ENCODE measurements at regions not wholly inside any gene's neighbourhood (a gene's known extent, or its start where the extent isn't known, plus 50 kb on each side); places are given as distances from the start of the nearest gene placed in this dataset.

DNA sequence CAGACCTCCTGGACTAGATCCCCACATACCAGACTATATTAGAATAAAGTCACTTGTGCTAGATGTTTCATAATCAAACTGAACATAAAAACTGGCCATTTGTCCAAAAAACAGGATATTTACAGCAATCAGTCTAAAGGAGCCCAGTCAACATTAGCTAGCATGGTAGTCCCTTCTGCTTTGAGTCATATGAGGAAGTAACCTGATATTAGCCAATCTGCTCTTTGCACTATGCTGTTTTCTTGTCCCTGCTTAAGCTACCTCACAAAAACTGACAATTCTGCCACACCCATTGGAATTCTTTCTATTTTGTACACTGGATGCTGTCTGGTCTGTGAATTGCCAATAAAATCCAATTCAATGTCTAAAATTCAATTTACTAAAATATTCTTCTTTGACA, 1824.2 kb downstream of the OLFM4 start:
- no peak for ATAC-seq (replicated peaks in 6 of 8)
- in situ Hi-C loops (cut with MboI; ENCODE audit: low pct_unique_long_range_greater_than_20kb in 2 of 9, low sequenced_read_pairs in 9 of 9, unreplicated experiment in 9 of 9) = no loop called here
- no peak overlapping the region for H3K27ac ChIP-seq

DNA sequence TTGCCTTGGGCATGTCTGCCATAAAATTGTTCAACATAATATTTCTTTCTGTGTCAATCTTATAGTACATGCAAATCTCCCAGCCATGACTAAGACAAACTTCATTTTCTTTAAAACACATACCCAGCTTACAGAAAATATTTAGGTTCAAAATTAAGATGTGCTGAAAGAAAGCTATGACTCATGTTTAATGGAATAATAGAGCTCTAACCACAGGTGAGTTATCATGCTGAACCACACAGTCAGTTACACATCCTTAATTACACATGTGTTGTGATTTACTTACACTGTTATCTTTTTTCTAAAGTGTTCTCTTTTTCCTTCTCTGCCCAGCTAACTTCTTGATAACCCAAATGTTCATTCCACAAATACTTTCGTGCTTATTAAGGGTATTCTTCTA, 1831.2 kb downstream of the OLFM4 start:
- in situ Hi-C loops (cut with MboI; ENCODE audit: low pct_unique_long_range_greater_than_20kb in 2 of 9, low sequenced_read_pairs in 9 of 9, unreplicated experiment in 9 of 9) = no loop called here
- H3K4me3 ChIP-seq = no peak overlapping the region
- no peak overlapping the region for H3K27ac ChIP-seq
- no peaks in the 10 kb centered on the region for H3K4me1 ChIP-seq (replicated peaks in 1 of 2)
- no peak for ATAC-seq (replicated peaks in 6 of 8)
- WGBS, 10 experiments = 0 to 100% (median 40%) methylated on average over 1 of the region's 1 CpG; no CpG with 5 or more reads in 2 of the 10 experiments

More for the DNA sequence above, 1824.2 kb downstream of the OLFM4 start:
- H3K4me1 ChIP-seq (replicated peaks in 1 of 2) = no peaks in the 10 kb centered on the region
- H3K4me3 ChIP-seq = no peak overlapping the region

DNA sequence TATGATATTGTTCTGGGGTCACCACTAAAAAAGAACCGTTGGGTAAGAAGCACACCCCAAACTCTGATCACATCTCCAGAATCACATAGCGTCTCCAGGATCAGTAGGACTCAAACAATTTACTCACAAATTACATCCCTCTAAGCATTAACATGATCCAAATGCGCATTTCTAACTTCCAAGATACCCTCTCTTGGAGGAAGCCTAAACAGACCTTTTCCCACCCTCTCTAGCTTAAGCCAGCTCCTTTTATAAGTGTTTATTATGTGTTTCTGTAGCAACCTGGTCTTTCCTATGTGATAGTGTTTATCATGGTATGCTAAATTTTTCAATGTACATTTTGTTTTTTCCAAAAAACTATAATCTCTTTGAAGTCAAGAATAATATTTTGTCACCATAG, 1846.5 kb downstream of the OLFM4 start:
- ATAC-seq (replicated peaks in 6 of 8) = no peak
- in situ Hi-C loops (cut with MboI; ENCODE audit: low pct_unique_long_range_greater_than_20kb in 2 of 9, low sequenced_read_pairs in 9 of 9, unreplicated experiment in 9 of 9) = no loop called here
- H3K27ac ChIP-seq = no peak overlapping the region
- H3K4me1 ChIP-seq (replicated peaks in 1 of 2) = no peaks in the 10 kb centered on the region
- 0 to 100% (median 50%) methylated on average over 1 to 3 of the region's 3 CpGs; no CpG with 5 or more reads in 1 of the 10 experiments for WGBS, 10 experiments
- H3K4me3 ChIP-seq = no peak overlapping the region

DNA sequence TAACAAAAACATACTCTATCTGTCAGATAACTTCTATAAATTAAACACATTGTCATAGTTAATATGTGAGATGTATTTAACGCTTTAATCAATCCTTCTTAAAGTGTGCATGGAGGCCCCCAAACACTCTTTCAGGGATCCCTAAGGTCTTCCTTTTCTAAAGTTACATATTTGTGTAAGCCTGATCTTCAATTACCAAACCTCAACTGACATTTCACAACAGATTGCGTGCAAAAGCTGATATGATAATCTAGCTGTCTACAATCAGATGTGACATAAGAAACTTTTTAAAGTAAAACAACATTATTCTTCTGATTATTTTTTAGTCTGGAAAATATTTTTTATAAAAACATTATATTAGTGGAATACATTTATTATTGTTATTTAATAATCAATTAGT, 1850.4 kb downstream of the OLFM4 start:
- ATAC-seq (replicated peaks in 6 of 8) = no peak
- in situ Hi-C loops (cut with MboI; ENCODE audit: low pct_unique_long_range_greater_than_20kb in 2 of 9, low sequenced_read_pairs in 9 of 9, unreplicated experiment in 9 of 9) = no loop called here
- Histone ChIP-seq H3K4me3 (no peak overlapping the region), H3K27ac (no peak overlapping the region), H3K4me1 (replicated peaks in 1 of 2) (no peaks in the 10 kb centered on the region)
- 0 to 100% (median 60%) methylated on average over 1 to 2 of the region's 2 CpGs; no CpG with 5 or more reads in 2 of the 10 experiments for WGBS, 10 experiments

DNA sequence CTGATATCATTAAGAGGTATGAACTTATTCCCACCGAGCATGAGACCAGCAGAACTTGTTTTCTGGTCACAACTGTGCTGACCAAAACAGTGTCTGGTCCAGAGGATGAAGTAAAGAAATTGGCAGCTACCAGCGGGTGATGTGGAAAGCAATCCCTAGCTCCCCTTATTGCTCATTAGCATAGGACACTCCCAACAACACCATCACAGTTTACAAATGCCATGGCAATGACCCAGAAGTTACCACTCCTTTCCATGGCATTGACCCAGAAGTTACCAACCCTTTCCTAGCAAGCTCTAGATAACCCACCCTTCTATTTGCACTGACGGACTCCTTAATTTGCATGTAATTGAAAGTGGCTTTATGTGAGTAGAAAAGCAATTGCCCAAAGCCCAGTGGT, 1856.1 kb downstream of the OLFM4 start:
- H3K4me3 ChIP-seq = no peak overlapping the region
- 19 to 83% (median 62%) methylated on average over 1 to 3 of the region's 3 CpGs; no CpG with 5 or more reads in 1 of the 10 experiments for WGBS, 10 experiments
- peak in 4 of 8 experiments; percentile 27 to 82 (median 60) for ATAC-seq (replicated peaks in 6 of 8)
- H3K4me1 ChIP-seq (replicated peaks in 1 of 2) = no peaks in the 10 kb centered on the region
- H3K27ac ChIP-seq = no peak overlapping the region
- in situ Hi-C loops (cut with MboI; ENCODE audit: low pct_unique_long_range_greater_than_20kb in 2 of 9, low sequenced_read_pairs in 9 of 9, unreplicated experiment in 9 of 9) = no loop called here

DNA sequence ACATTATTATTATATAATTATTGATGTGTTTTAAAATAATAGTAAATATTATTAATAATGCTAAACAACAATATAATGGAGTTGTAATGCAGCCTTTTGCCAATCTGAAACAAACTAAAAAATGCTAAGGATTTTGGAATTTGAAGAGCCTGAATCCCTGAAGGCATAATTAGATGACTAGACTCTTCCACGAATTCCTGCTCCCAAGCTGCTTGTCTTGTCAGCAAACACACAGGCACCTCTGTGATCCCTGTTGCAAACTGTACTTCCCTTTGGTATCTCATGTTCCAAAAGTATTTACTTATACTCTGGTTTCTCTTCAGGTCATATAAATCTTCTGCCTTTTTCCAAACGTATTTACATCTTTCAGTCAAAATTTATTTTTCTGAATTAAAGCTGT, 1862.4 kb downstream of the OLFM4 start:
- 0 to 92% (median 72%) methylated on average over 1 to 2 of the region's 2 CpGs; no CpG with 5 or more reads in 1 of the 10 experiments for WGBS, 10 experiments
- ATAC-seq (replicated peaks in 6 of 8) = no peak
- no peak overlapping the region for H3K4me3 ChIP-seq
- in situ Hi-C loops (cut with MboI; ENCODE audit: low pct_unique_long_range_greater_than_20kb in 2 of 9, low sequenced_read_pairs in 9 of 9, unreplicated experiment in 9 of 9) = no loop called here
- no peaks in the 10 kb centered on the region for H3K4me1 ChIP-seq (replicated peaks in 1 of 2)
- no peak overlapping the region for H3K27ac ChIP-seq

DNA sequence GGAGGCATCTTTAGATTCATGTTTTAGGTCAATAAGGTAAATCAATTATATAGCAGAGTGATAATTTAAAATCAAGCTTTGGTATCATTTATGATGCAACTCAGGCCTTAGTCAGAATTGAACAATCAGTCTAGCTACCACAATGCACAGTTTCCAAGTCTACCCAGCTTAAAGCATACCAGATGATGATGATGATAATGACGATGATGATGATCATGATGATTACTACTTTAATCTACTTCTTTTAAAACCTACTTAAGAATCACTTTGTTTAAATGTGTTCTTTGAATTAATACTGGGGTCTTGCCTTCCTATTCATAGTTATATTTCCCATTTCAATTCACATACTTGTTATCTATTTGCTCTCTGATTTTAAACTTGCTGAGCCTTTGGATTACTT, 1872.7 kb downstream of the OLFM4 start:
- no peak for ATAC-seq (replicated peaks in 6 of 8)
- Histone ChIP-seq H3K4me3 (no peak overlapping the region), H3K27ac (no peak overlapping the region), H3K4me1 (replicated peaks in 1 of 2) (no peaks in the 10 kb centered on the region)
- in situ Hi-C loops (cut with MboI; ENCODE audit: low pct_unique_long_range_greater_than_20kb in 2 of 9, low sequenced_read_pairs in 9 of 9, unreplicated experiment in 9 of 9) = no loop called here
- 0 to 100% (median 91%) methylated on average over 1 of the region's 1 CpG; no CpG with 5 or more reads in 1 of the 10 experiments for WGBS, 10 experiments

DNA sequence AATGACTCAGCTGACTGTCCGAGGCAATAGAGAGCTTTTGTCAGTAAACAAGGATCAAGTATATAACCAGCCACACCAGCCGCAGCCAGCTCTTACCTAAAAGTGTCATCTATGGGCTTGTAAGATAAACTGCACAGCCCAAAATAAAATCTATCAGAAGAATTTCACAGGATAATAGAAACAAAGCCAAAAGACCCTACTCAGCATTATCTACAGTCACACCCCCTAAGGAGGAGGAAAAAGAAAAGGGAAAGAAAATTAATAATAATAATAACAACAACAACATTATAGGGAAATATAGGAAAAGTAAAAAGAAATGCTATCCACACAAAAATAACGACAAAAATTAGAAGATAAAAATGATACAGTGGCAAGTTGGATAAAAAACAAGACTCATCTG, 1883.8 kb downstream of the OLFM4 start:
- in situ Hi-C loops (cut with MboI; ENCODE audit: low pct_unique_long_range_greater_than_20kb in 2 of 9, low sequenced_read_pairs in 9 of 9, unreplicated experiment in 9 of 9) = no loop called here
- Histone ChIP-seq H3K4me1 (replicated peaks in 1 of 2) (no peaks in the 10 kb centered on the region), H3K27ac (no peak overlapping the region), H3K4me3 (no peak overlapping the region)
- 0 to 91% (median 50%) methylated on average over 2 to 3 of the region's 3 CpGs; no CpG with 5 or more reads in 2 of the 10 experiments for WGBS, 10 experiments
- no peak for ATAC-seq (replicated peaks in 6 of 8)

DNA sequence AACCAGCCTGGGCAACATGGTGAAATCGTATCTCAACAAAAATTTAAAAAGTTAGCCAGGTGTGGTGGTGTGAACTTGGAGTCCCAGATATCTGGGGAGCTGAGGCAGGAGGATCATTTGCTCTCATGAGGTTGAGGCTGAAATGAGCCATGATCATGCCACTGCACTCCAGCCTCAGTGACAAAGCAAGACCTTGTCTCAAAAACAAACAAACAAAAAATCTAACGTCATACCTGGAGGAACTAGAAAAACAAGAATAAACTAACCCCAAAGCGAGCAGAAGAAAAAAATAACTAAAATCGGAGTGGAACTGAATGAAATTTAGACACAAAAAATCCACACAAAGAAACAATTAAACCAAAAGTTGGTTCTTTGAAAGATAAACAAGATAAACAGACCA, 1885.1 kb downstream of the OLFM4 start:
- Histone ChIP-seq H3K4me3 (no peak overlapping the region), H3K4me1 (replicated peaks in 1 of 2) (no peaks in the 10 kb centered on the region), H3K27ac (no peak overlapping the region)
- 23 to 100% (median 86%) methylated on average over 2 to 4 of the region's 4 CpGs for WGBS, 10 experiments
- in situ Hi-C loops (cut with MboI; ENCODE audit: low pct_unique_long_range_greater_than_20kb in 2 of 9, low sequenced_read_pairs in 9 of 9, unreplicated experiment in 9 of 9) = no loop called here
- ATAC-seq (replicated peaks in 6 of 8) = no peak

DNA sequence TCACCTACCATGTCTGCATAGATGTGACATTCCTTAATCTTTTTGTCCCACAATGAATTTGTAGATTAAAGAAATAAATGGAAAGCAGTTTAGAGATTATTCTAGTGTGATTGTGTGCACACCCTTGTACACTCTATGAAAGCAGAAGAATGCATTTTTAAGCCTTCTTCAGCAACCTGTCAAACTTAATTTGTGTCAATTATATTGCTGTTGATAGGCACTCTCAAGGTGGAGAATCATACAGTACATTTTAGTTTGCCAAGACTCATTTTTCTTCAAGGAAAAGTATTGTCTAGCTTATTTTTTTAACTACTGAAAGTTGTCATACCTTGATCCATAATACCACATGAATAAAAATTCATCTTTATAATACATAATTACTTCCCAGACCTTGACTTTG, 1898.9 kb downstream of the OLFM4 start:
- no peak for ATAC-seq (replicated peaks in 6 of 8)
- in situ Hi-C loops (cut with MboI; ENCODE audit: low pct_unique_long_range_greater_than_20kb in 2 of 9, low sequenced_read_pairs in 9 of 9, unreplicated experiment in 9 of 9) = no loop called here

DNA sequence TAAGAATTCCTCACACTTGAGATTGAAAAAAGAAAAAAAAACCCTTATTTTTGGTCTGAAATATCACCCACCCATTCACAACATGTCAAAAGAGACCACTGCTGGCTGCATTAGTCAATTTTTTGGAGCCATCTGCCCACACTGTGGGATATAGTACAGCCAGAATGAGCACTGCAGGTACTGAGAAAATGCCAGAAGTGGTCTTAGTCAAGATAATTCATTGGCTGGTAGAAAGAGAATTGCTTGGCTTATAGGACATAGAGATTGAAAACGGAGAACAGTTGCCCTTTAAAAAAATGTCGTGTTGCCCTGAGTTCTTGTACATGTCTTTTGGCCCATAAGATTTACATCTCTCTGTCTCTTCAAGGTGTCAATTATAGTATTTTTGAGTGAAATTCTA, 1899.5 kb downstream of the OLFM4 start:
- Histone ChIP-seq H3K4me3 (no peak overlapping the region), H3K27ac (no peak overlapping the region), H3K4me1 (replicated peaks in 1 of 2) (no peaks in the 10 kb centered on the region)
- in situ Hi-C loops (cut with MboI; ENCODE audit: low pct_unique_long_range_greater_than_20kb in 2 of 9, low sequenced_read_pairs in 9 of 9, unreplicated experiment in 9 of 9) = no loop called here
- ATAC-seq (replicated peaks in 6 of 8) = no peak
- 7 to 100% (median 20%) methylated on average over 1 to 2 of the region's 2 CpGs; no CpG with 5 or more reads in 3 of the 10 experiments for WGBS, 10 experiments

More for the DNA sequence above, 1898.9 kb downstream of the OLFM4 start:
- H3K4me1 ChIP-seq (replicated peaks in 1 of 2) = no peaks in the 10 kb centered on the region
- H3K4me3 ChIP-seq = no peak overlapping the region
- no peak overlapping the region for H3K27ac ChIP-seq

DNA sequence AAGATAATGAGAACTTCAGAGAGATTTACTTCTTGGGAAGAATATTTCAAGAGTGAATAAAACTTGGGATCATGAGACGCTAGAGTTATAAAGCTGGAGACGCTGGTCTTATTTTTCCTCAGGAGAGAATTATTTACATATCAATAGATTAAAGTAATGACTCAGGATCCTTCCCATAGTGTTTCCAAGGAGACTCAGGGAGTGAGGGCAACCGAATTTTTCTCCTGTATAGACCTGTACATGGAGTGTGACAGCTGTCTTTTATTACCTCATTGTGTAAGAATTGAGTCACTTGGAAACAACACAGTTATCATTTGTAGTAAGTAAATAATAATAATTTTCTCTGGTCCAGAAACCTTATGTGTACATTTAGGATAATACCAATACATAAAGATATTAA, 1905.5 kb downstream of the OLFM4 start:
- 0 to 60% (median 4%) methylated on average over 1 to 3 of the region's 3 CpGs for WGBS, 10 experiments
- in situ Hi-C loops (cut with MboI; ENCODE audit: low pct_unique_long_range_greater_than_20kb in 2 of 9, low sequenced_read_pairs in 9 of 9, unreplicated experiment in 9 of 9) = no loop called here
- ATAC-seq (replicated peaks in 6 of 8) = peak in 5 of 8 experiments; percentile 44 to 98 (median 68)
- Histone ChIP-seq H3K27ac (no peak overlapping the region), H3K4me3 (no peak overlapping the region), H3K4me1 (replicated peaks in 1 of 2) (peaks cover 0 to 3% of the 10 kb centered on the region in 2 donors)

DNA sequence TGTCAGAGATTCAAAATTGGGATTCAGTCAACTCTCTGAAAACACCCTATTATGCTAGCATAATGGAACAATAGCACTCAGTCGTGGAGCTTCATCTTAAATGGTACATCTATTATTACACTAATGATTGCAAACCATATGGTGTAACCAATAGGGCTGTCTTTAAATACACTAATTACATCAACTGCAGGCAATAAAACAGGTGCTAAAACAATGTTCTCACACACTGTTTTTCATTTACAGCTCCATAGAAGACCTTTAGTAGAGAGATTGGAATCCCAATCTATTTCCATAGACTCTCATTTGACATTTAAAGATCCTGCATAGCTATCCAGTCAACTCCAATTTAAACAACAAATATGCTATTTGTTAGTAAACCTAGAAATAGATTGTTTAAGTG, 1917.4 kb downstream of the OLFM4 start:
- H3K4me3 ChIP-seq = no peak overlapping the region
- in situ Hi-C loops (cut with MboI; ENCODE audit: low pct_unique_long_range_greater_than_20kb in 2 of 9, low sequenced_read_pairs in 9 of 9, unreplicated experiment in 9 of 9) = no loop called here
- H3K4me1 ChIP-seq (replicated peaks in 1 of 2) = no peaks in the 10 kb centered on the region
- no peak overlapping the region for H3K27ac ChIP-seq
- 0 to 22% (median 0%) methylated on average over 1 of the region's 1 CpG; no CpG with 5 or more reads in 4 of the 10 experiments for WGBS, 10 experiments
- peak in 4 of 8 experiments; percentile 17 to 55 (median 32) for ATAC-seq (replicated peaks in 6 of 8)

DNA sequence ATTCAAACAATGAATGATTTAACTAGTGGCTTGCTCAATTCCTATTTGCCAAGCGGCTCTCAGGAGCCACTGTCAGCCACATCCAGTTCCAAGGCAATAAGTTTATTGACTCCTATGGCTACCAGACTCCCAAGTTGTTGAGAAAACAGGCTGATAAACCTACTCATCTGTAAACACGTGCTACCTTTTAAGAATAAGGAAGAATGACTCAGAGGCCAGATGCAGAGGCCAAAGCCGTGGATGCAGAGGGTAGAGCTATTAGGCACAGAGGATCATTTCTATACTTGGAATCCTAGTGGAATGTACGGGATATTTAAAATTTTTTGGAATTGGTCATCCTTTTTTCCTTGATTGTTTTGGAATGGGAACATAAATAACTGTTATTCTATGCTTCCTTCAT, 1921.1 kb downstream of the OLFM4 start:
- no peak for ATAC-seq (replicated peaks in 6 of 8)
- WGBS, 10 experiments = 0 to 89% (median 44%) methylated on average over 1 to 4 of the region's 4 CpGs; no CpG with 5 or more reads in 1 of the 10 experiments
- Histone ChIP-seq H3K4me1 (replicated peaks in 1 of 2) (no peaks in the 10 kb centered on the region), H3K4me3 (no peak overlapping the region), H3K27ac (no peak overlapping the region)
- in situ Hi-C loops (cut with MboI; ENCODE audit: low pct_unique_long_range_greater_than_20kb in 2 of 9, low sequenced_read_pairs in 9 of 9, unreplicated experiment in 9 of 9) = no loop called here

Measured in motor neuron (in vitro differentiated cells).